ENCODE measurements at regions not wholly inside any gene's neighbourhood (a gene's known extent, or its start where the extent isn't known, plus 50 kb on each side); places are given as distances from the start of the nearest gene placed in this dataset.

- no peaks in the 10 kb centered on the region for H3K4me1 Mint-ChIP-seq (ENCODE audit: unreplicated experiment)
- no peak for TF ChIP-seq CTCF (IDR thresholded peaks at IDR 0.05; ENCODE audit: unreplicated experiment)
Observed at GRCh38 chr4:33218238-33218637, 2498.1 kb downstream of the PCDH7 start.

GRCh38 chr4:33226133-33226532 lies 2506.0 kb downstream of the PCDH7 start:
- Mint-ChIP-seq H3K27ac (ENCODE audit: unreplicated experiment) (no peak overlapping the region), H3K4me1 (ENCODE audit: unreplicated experiment) (no peaks in the 10 kb centered on the region)

More at GRCh38 chr4:33218238-33218637, 2498.1 kb downstream of the PCDH7 start:
- DNase-seq (ENCODE audit: low spot score) = no peak
- Mint-ChIP-seq H3K27me3 (ENCODE audit: unreplicated experiment) (no peaks in the 10 kb centered on the region), H3K9me3 (ENCODE audit: unreplicated experiment) (no peaks in the 10 kb centered on the region), H3K4me3 (ENCODE audit: unreplicated experiment) (no peak overlapping the region), H3K36me3 (ENCODE audit: low read depth, unreplicated experiment) (no peaks in the 10 kb centered on the region), H3K27ac (ENCODE audit: unreplicated experiment) (no peak overlapping the region)

GRCh38 chr4:33226783-33227182 lies 2506.6 kb downstream of the PCDH7 start:
- Mint-ChIP-seq H3K9me3 (ENCODE audit: unreplicated experiment) (no peaks in the 10 kb centered on the region), H3K4me1 (ENCODE audit: unreplicated experiment) (no peaks in the 10 kb centered on the region), H3K27ac (ENCODE audit: unreplicated experiment) (no peak overlapping the region), H3K27me3 (ENCODE audit: unreplicated experiment) (no peaks in the 10 kb centered on the region), H3K36me3 (ENCODE audit: low read depth, unreplicated experiment) (no peaks in the 10 kb centered on the region), H3K4me3 (ENCODE audit: unreplicated experiment) (no peak overlapping the region)
- no peak for TF ChIP-seq CTCF (IDR thresholded peaks at IDR 0.05; ENCODE audit: unreplicated experiment)
- no peak for DNase-seq (ENCODE audit: low spot score)

More at GRCh38 chr4:33226133-33226532, 2506.0 kb downstream of the PCDH7 start:
- DNase-seq (ENCODE audit: low spot score) = no peak
- no peak for TF ChIP-seq CTCF (IDR thresholded peaks at IDR 0.05; ENCODE audit: unreplicated experiment)
- H3K9me3 Mint-ChIP-seq (ENCODE audit: unreplicated experiment) = no peaks in the 10 kb centered on the region
- H3K27me3 Mint-ChIP-seq (ENCODE audit: unreplicated experiment) = no peaks in the 10 kb centered on the region
- H3K4me3 Mint-ChIP-seq (ENCODE audit: unreplicated experiment) = no peak overlapping the region
- H3K36me3 Mint-ChIP-seq (ENCODE audit: low read depth, unreplicated experiment) = no peaks in the 10 kb centered on the region

DNA sequence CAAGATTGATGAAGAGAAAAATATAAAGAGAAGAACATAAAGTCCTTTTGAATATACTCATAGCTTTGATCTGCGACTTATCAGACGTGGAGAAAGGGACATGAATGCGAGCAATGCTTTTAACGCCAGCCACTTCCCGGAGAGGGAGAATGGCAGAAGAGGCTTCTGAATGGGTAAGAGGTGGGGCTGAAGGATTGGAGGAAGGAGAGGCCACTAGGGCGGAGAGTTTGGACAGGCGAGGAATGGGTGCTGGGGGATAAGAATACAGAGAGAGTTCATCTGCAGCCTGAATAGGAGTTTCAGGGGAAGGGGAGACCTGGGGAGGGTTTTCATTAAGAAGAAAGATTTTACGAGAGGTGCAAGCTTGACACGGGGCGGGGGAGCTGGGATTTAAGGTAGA lies 2534.9 kb downstream of the PCDH7 start:
- Mint-ChIP-seq H3K4me3 (ENCODE audit: unreplicated experiment) (no peak overlapping the region), H3K27me3 (ENCODE audit: unreplicated experiment) (no peaks in the 10 kb centered on the region), H3K27ac (ENCODE audit: unreplicated experiment) (no peak overlapping the region), H3K36me3 (ENCODE audit: low read depth, unreplicated experiment) (no peaks in the 10 kb centered on the region), H3K9me3 (ENCODE audit: unreplicated experiment) (no peaks in the 10 kb centered on the region), H3K4me1 (ENCODE audit: unreplicated experiment) (no peaks in the 10 kb centered on the region)
- TF ChIP-seq CTCF (IDR thresholded peaks at IDR 0.05; ENCODE audit: unreplicated experiment) = no peak
- no peak for DNase-seq (ENCODE audit: low spot score)

GRCh38 chr4:33255507-33255906 lies 2535.3 kb downstream of the PCDH7 start:
- no peaks in the 10 kb centered on the region for H3K36me3 Mint-ChIP-seq (ENCODE audit: low read depth, unreplicated experiment)
- H3K4me1 Mint-ChIP-seq (ENCODE audit: unreplicated experiment) = no peaks in the 10 kb centered on the region
- no peak overlapping the region for H3K27ac Mint-ChIP-seq (ENCODE audit: unreplicated experiment)
- no peak for DNase-seq (ENCODE audit: low spot score)
- H3K4me3 Mint-ChIP-seq (ENCODE audit: unreplicated experiment) = no peak overlapping the region
- H3K27me3 Mint-ChIP-seq (ENCODE audit: unreplicated experiment) = no peaks in the 10 kb centered on the region
- no peak for TF ChIP-seq CTCF (IDR thresholded peaks at IDR 0.05; ENCODE audit: unreplicated experiment)
- no peaks in the 10 kb centered on the region for H3K9me3 Mint-ChIP-seq (ENCODE audit: unreplicated experiment)

All from endothelial cell (in vitro differentiated cells).